K562 (cell line): ENCODE measurements at regions not wholly inside any gene's neighbourhood (a gene's known extent, or its start where the extent isn't known, plus 50 kb on each side); places are given as distances from the start of the nearest gene placed in this dataset.

ENCODE experiments used
- FOXJ2 ChIP-seq: fragments of 200-800 bp; sonication (Bioruptor generic); IDR thresholded peaks from 2 replicates; pipeline ENCODE4 v1.6.1; 2016; ENCODE audit warnings: missing genetic modification characterization, missing compliant biosample characterization
- FUS ChIP-seq: fragments of 200-400 bp; formaldehyde crosslinking; optimal IDR thresholded peaks from 2 replicates; pipeline ENCODE3; 2017; ENCODE audit warnings: low read depth, low read length
- HDAC6 ChIP-seq: IDR thresholded peaks from 2 replicates; pipeline ENCODE4 v1.6.1; 2012; ENCODE audit warnings: low read depth, mild to moderate bottlenecking, control low read depth, inconsistent platforms, low read length, moderate library complexity
- HNRNPH1 ChIP-seq: fragments of 200-400 bp; formaldehyde crosslinking; optimal IDR thresholded peaks from 2 replicates; pipeline ENCODE3; 2017; ENCODE audit warnings: low read depth, mild to moderate bottlenecking, low read length, moderate library complexity
- KAT8 ChIP-seq: fragments of 450-650 bp; IDR thresholded peaks from 2 replicates; pipeline ENCODE4 v1.6.1; 2016; ENCODE audit warnings: low read depth, mild to moderate bottlenecking
- KDM5B ChIP-seq: fragments of 200-600 bp; sonication (generic); IDR thresholded peaks from 2 replicates; pipeline ENCODE4 v1.6.1; 2012; ENCODE audit warnings: low read depth, mild to moderate bottlenecking, moderate library complexity, low read length, control low read depth, inconsistent platforms; ENCODE audit not compliant: insufficient replicate concordance
- MAFG ChIP-seq: fragments of 450-650 bp; conservative IDR thresholded peaks from 2 replicates; pipeline ENCODE4 v1.6.1; 2016; ENCODE audit warnings: missing genetic modification characterization, missing compliant biosample characterization
- MEF2A ChIP-seq: IDR thresholded peaks from 2 replicates; pipeline ENCODE4 v1.6.1; 2011; ENCODE audit warnings: low read depth, mild to moderate bottlenecking, low read length, moderate library complexity; ENCODE audit not compliant: control insufficient read depth
- MYC ChIP-seq, 2 experiments: fragments of 250-450 bp in 1 of 2; sonication (Bioruptor Pico) in 1 of 2; IDR thresholded peaks; 2 replicates each; pipeline versions ENCODE4 v1.5.1 to v1.6.1; 2012 to 2021; ENCODE audit warnings: low read depth in 2 of 2, borderline replicate concordance in 1 of 2, improper control_type of control experiment in 1 of 2, low read length in 1 of 2, mild to moderate bottlenecking in 1 of 2, moderate library complexity in 1 of 2
- NFE2L1 ChIP-seq: fragments of 450-650 bp; IDR thresholded peaks from 2 replicates; pipeline ENCODE4 v1.6.1; 2016; ENCODE audit warnings: missing genetic modification characterization, low read depth, mild to moderate bottlenecking, missing compliant biosample characterization, moderate library complexity, borderline replicate concordance
- PURB ChIP-seq: sonication (generic); formaldehyde crosslinking; IDR thresholded peaks from 2 replicates; pipeline ENCODE4 v1.9.0; 2021; ENCODE audit warnings: low read depth, mild to moderate bottlenecking, missing genetic modification reagents
- SMARCE1 ChIP-seq: fragments of 450-650 bp; IDR thresholded peaks from 2 replicates; pipeline ENCODE4 v1.7.1; 2016; ENCODE audit warnings: mild to moderate bottlenecking
- TAF1 ChIP-seq: IDR thresholded peaks from 2 replicates; pipeline ENCODE4 v1.6.1; 2011; ENCODE audit warnings: mild to moderate bottlenecking, low read length, moderate library complexity; ENCODE audit not compliant: insufficient read depth, control insufficient read depth, severe bottlenecking; ENCODE audit errors: extremely low read depth
- ZFX ChIP-seq: sonication (generic); formaldehyde crosslinking; IDR thresholded peaks from 2 replicates; pipeline ENCODE4 v1.8.0; 2022; ENCODE audit warnings: mild to moderate bottlenecking, missing genetic modification reagents, moderate library complexity
- ZNF146 ChIP-seq: IDR thresholded peaks from one replicate; pipeline ENCODE4 v1.6.1; 2018; ENCODE audit warnings: missing compliant biosample characterization; ENCODE audit not compliant: unreplicated experiment
- ZNF253 ChIP-seq: fragments of 250-450 bp; sonication (Bioruptor Pico); conservative IDR thresholded peaks from 2 replicates; pipeline ENCODE4 v1.6.1; 2021; ENCODE audit warnings: mild to moderate bottlenecking
- ZNF263 ChIP-seq: sonication (generic); formaldehyde crosslinking; IDR thresholded peaks from 2 replicates; pipeline ENCODE4 v1.8.0; 2022; ENCODE audit warnings: mild to moderate bottlenecking, missing genetic modification reagents, borderline replicate concordance
- TF ChIP-seq, protein P1 (sequence below): sonication (generic); formaldehyde crosslinking; IDR thresholded peaks from 2 replicates; pipeline ENCODE4 v1.8.0; 2022; ENCODE audit warnings: missing genetic modification reagents, mild to moderate bottlenecking, moderate library complexity, borderline replicate concordance
- TF ChIP-seq, protein P2 (sequence below): sonication (generic); formaldehyde crosslinking; IDR thresholded peaks from 2 replicates; pipeline ENCODE4 v1.8.0; 2023; ENCODE audit warnings: missing genetic modification reagents, mild to moderate bottlenecking, borderline replicate concordance
- TF ChIP-seq, protein P3 (sequence below): sonication (generic); formaldehyde crosslinking; IDR thresholded peaks from 2 replicates; pipeline ENCODE4 v1.8.0; 2022; ENCODE audit warnings: mild to moderate bottlenecking, missing genetic modification reagents

DNA sequence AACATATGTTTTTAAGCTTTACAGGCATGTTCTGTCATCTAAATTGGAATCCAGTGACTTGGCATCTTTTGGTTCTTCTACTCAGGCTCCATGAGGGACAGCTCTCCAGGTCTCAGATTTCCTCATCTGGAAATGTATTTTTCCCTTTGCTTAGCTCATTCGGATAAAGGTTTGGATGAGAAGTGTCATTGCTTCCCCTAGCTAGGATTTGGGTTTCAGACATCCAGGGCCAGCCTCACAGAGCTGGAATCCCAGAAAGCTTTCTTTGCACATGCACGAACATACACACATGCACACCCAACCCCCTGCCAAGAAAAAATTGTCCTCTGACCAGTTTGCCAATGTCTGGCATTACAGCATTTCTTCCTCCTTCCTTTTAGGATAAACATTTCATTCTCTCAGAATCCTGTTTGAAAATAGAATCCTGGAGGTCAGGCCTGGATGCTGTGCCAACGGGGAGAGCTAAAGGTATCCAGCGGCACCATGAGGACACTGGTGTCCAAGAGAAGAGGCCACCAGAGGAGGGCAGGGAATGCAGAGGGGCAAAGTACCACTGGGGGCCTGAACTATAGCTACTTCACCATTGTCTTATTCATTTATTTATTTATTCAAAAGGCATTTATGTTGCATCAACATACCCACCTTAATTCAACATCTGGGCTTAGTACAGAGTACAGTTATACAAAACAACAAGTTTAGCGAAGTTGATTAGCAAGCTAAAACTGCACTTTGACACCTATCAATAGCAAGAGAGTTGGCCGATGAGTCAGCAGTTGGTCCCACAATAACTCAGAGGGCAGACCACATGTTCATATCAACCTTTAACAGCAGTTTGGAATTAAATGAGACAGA lies 97.9 kb upstream of the ATL2 start (continued):
- TF ChIP-seq PURB: no peak
- TF ChIP-seq, protein P1, sequence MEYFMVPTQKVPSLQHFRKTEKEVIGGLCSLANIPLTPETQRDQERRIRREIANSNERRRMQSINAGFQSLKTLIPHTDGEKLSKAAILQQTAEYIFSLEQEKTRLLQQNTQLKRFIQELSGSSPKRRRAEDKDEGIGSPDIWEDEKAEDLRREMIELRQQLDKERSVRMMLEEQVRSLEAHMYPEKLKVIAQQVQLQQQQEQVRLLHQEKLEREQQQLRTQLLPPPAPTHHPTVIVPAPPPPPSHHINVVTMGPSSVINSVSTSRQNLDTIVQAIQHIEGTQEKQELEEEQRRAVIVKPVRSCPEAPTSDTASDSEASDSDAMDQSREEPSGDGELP (CRISPR knock-in tag): peak; percentile 14; the same call in 1 of the 2 replicates
- no peak for TF ChIP-seq ZFX (CRISPR knock-in tag)
- no peak for TF ChIP-seq TAF1
- no peak for TF ChIP-seq KAT8
- peak; percentile 39; the same call in 1 of the 2 replicates for TF ChIP-seq MEF2A
- TF ChIP-seq FOXJ2 (tag): no peak
- no peak for TF ChIP-seq KDM5B
- TF ChIP-seq, protein P2, sequence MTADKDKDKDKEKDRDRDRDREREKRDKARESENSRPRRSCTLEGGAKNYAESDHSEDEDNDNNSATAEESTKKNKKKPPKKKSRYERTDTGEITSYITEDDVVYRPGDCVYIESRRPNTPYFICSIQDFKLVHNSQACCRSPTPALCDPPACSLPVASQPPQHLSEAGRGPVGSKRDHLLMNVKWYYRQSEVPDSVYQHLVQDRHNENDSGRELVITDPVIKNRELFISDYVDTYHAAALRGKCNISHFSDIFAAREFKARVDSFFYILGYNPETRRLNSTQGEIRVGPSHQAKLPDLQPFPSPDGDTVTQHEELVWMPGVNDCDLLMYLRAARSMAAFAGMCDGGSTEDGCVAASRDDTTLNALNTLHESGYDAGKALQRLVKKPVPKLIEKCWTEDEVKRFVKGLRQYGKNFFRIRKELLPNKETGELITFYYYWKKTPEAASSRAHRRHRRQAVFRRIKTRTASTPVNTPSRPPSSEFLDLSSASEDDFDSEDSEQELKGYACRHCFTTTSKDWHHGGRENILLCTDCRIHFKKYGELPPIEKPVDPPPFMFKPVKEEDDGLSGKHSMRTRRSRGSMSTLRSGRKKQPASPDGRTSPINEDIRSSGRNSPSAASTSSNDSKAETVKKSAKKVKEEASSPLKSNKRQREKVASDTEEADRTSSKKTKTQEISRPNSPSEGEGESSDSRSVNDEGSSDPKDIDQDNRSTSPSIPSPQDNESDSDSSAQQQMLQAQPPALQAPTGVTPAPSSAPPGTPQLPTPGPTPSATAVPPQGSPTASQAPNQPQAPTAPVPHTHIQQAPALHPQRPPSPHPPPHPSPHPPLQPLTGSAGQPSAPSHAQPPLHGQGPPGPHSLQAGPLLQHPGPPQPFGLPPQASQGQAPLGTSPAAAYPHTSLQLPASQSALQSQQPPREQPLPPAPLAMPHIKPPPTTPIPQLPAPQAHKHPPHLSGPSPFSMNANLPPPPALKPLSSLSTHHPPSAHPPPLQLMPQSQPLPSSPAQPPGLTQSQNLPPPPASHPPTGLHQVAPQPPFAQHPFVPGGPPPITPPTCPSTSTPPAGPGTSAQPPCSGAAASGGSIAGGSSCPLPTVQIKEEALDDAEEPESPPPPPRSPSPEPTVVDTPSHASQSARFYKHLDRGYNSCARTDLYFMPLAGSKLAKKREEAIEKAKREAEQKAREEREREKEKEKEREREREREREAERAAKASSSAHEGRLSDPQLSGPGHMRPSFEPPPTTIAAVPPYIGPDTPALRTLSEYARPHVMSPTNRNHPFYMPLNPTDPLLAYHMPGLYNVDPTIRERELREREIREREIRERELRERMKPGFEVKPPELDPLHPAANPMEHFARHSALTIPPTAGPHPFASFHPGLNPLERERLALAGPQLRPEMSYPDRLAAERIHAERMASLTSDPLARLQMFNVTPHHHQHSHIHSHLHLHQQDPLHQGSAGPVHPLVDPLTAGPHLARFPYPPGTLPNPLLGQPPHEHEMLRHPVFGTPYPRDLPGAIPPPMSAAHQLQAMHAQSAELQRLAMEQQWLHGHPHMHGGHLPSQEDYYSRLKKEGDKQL: no peak
- peak; percentile 83 for TF ChIP-seq SMARCE1
- TF ChIP-seq, protein P3, sequence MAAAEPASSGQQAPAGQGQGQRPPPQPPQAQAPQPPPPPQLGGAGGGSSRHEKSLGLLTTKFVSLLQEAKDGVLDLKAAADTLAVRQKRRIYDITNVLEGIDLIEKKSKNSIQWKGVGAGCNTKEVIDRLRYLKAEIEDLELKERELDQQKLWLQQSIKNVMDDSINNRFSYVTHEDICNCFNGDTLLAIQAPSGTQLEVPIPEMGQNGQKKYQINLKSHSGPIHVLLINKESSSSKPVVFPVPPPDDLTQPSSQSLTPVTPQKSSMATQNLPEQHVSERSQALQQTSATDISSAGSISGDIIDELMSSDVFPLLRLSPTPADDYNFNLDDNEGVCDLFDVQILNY (CRISPR knock-in tag): no peak
- TF ChIP-seq NFE2L1 (tag): peak; percentile 53; the same call in 1 of the 2 replicates
- peak; percentile 94 for TF ChIP-seq MAFG (tag)
- no peak for TF ChIP-seq ZNF146 (CRISPR knock-in tag)
- TF ChIP-seq MYC (IDR thresholded peaks at IDR 0.05; ENCODE audit: low read depth, low read length): peak; percentile 26; the same call in 1 of the 2 replicates
- TF ChIP-seq MYC (CRISPR knock-in tag; IDR thresholded peaks at IDR 0.05; ENCODE audit: borderline replicate concordance, low read depth): no peak
- TF ChIP-seq ZNF263 (CRISPR knock-in tag): no peak
- TF ChIP-seq FUS: no peak
- TF ChIP-seq ZNF253 (CRISPR knock-in tag): no peak
- TF ChIP-seq HNRNPH1: no peak
- no peak for TF ChIP-seq HDAC6
